HS-5 (cell line): ENCODE measurements at regions not wholly inside any gene's neighbourhood (a gene's known extent, or its start where the extent isn't known, plus 50 kb on each side); places are given as distances from the start of the nearest gene placed in this dataset.
"Not testable (repeated sequence)": the region's sequence is repeated elsewhere in the genome, so short reads cannot be mapped to it uniquely, and the experiment has no call there.

Experiments
- DNase-seq: peaks from one replicate; pipeline ENCODE4 v3.0.0-alpha.2; 2012; ENCODE audit warnings: low read depth

DNA sequence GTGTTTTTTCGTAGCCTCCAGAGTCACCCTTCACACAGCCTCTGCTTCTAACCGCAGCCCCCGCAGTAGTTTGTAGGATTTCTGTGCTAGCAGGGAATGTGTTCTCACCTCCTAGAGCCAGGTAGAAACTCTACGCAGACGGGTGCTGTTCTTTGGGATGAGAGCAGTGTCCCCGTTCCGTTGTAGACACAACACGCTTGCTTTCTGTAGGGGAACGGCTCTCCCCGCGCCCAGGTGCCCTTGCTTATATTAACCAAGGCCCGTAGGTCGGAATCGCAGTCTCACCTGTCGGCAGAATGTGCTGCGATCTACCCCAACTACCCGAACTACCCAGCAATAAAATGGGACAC is 111.8 kb upstream of the NBPF11 start:
- DNase-seq, result no peak

DNA sequence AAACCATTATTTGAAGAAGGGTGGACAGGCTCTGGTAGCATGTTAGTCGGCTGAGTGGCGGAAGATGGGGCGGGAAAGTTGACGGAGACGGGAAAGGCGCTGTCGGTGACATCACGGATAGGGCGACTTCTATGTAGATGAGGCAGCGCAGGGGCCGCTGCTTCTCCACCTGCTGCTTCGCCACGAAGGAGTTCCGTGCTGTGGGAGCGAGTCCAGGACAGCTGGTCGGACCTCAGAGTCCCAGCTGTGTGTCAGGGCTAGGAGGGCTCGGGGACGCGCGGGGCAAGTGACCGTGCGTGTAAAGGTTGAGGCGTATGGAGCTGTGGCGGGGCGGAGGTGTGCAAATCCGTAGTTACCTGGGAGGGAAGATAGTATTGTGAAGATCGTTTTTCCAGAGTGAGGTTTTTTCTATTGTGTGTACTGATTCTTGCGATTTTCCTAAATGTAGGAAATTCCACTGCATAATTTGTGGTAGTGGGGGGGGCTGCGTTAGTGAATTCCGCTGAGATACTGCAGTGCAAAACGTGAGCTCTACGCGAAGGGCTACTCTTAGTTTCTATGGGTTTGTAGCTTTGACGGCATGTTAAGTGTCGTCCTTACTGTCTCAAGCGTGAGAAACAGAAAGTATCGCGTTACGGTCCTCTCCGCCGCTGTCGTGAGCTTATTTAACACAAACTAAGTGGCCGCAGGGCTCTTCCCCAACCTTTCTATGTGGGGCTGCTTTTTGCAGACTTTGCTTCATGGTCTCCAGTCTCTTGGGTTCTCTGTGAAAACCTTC is 111.2 kb upstream of the NBPF11 start:
- no peak for DNase-seq

DNA sequence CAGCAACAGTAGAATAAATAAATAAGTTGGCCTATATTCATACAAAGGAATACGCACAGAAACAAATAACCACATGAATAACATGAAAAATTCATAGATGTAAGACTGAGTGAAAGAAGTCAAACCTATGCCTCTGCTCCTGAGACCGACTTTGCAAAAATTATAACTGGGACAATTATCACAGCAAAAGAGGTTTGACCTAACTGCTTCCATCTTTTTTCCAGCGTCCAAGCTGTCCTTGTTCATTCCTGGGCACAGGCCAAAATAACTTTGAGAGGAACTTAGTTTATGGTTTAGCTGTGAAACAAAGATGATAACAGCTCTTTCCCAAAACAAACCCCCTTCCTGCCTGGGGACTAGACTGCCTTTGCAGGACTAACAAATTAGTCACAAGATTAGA is 109.6 kb upstream of the NBPF11 start:
- DNase-seq, result not testable (repeated sequence)

DNA sequence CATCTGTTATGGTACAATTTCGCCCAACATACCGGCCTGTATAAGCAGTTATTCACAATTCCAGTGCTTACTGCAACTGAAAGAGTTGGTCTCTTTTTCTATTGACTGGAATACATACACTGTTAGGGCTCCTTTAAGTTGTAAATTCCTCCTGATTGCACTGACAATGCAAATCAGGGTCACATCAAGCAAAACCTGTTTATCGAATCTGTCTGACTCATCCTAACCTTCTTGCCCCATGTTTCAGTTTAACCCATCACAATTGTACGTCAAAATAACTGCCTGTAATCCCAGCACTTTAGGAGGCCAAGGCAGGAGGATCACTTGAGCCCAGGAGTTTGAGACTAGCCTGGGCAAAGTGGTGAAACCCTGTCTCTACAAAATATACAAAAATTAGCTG is 105.8 kb upstream of the NBPF11 start:
- DNase-seq, result not testable (repeated sequence)

DNA sequence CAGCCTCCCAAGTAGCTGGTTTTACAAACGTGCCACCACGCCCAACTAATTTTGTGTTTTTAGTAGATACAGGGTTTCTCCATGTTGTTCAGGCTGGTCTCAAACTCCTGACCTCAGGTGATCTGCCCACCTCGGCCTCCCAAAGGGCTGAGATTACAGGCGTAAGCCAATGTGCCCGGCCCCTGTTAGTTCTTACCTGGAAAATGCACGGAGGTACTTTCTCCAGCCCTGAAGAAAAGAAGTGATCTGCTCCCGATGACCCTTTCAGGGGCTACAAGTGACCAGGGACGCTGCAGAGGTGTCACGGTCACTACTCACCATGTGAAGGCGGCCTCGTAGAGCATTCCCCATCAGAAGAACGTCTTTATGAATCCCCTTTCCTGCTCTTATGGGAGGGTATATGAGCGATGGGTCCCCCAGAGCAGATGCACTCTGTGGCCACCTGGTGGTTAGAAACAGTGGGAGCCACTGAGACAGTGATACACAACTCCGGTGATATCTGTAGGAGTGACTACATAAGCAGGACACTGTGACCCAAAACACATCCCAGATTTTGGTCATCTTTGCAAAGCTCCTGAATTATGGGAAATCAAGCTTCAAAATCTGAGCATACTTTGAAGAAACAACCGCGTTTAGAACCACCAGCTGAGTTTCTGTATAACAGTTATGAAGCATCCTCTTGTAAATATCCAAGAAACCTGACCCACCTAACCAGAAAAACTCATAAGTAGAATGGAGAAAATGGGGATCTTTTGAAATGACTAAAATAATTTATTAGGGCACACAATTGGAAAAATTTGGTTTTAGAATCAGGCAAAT is 102.7 kb upstream of the NBPF11 start:
- DNase-seq, result not testable (repeated sequence)

DNA sequence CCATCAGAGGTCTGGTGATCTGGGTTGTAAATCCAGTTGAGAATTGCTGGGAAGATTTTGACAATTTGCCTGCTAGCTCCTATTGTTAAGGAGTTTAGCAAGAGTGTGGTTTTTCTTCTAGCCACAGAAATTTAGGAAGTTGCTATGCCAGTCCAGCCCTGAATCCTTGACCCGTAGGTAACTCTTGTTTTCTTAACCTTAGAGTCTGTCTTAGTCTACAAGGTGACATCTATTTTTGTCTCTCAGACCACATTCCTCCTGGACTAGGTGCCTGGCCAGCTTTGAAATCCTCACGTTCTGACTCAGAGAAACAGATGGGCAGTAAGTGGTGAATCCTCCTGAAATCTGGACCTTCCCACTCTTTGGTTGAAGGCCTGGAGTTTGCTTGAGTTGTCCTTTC is 101.7 kb upstream of the NBPF11 start:
- not testable (repeated sequence) for DNase-seq

DNA sequence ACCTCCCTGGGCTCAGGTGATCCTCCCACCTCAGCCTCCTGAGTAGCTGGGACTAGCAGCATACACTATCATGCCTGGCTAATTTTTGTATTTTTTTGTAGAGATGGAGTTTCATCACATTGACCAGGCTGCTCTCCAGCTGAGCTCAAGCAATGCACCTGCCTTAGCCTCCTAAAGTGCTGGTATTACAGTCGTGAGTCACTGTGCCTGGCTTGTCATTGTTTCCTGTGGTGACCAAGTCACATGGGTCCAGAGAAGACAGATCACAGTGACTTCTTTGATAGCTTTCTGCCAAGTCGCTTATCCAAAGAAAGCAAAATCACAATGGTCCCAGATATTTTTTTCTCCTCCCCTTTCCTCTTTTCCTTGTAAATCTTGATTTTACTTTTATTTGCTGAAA is 96.7 kb upstream of the NBPF11 start:
- DNase-seq, result not testable (repeated sequence)

DNA sequence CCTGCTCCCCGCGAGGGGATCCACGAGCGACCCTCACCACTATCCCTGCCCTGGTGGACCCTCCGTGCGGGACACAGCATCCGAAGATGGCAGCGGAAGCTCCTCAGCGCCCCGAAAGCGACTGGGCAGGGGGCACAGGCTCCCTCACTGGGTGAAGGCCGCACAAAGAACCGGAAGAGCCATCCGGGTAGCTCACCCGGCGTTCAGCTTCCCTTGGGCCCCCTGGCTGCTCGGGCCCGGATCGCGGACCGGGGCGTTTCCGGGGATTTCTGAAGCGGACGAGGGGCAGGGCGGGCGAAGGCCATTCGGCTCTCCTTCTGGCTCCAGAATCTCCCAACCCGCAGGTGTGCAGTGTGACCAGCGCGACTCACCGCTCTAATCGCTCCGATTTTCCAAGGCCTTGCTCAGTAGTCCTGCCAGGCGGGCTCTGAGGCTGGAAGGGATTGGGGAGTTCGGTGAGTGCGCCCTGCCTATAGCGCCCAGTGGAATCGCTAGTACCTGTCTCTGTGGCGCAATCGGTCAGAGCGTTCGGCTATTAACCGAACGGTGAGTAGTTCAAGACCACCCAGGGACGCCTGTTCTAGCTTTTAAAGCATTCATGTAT is 94.3 kb upstream of the NBPF11 start:
- not testable (repeated sequence) for DNase-seq

DNA sequence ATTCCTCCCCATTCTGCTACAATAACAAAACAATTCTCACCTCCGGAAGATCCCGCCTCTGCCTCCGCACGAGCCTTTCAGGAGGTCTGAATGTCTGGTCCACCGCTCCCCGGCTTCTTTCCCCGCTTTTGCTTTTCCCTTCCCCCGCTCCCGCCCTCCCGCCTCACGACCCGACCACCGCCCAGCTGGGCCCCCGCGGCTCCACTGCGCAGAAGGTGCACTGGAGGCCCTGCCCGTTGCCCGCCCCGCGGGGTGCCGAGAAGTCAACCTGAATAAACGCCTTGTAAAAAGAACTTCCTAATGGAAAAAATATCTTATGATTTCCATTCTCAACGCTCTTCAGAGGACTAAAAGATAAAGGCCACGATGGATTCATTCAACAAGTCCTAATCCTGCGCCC is 93.8 kb upstream of the NBPF11 start:
- not testable (repeated sequence) for DNase-seq

DNA sequence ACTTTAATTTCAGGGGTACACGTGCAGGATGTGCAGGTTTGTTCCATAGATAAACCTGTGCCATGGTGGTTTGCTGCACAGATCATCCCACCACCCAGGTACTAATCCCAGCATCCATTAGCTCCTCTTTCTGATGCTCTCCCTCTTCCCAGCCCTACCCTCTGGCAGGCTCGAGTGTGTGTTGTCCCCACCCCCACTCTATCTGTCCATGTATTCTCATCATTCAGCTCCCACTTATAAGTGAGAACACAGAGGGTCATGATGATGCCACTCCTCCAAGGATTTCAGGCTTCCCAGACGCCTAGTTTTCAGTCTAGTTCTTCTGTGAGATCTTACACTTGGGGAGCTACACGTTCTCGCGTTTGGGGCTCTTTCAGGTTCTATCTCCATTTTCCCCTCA is 93.4 kb upstream of the NBPF11 start:
- DNase-seq, result not testable (repeated sequence)

DNA sequence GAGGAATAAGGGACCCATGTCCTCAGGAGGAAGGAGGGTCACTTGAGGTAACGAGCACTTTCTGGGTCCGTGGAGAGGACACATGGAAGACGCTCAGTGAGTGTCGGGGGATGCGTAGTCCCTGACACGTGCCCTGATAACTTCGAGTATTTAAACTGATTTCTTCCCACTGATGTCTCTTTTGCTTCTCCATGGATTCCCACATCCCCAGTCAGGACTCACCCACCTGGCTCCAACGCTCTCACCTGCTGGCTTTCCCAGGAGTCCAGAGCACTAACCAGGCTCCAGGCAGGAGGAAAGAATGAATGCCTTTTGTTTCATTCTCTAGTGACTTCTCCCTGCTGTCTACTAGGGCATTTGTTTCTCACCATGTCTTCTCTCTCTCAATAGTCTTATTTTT is 81.2 kb upstream of the NBPF11 start:
- DNase-seq, result not testable (repeated sequence)

DNA sequence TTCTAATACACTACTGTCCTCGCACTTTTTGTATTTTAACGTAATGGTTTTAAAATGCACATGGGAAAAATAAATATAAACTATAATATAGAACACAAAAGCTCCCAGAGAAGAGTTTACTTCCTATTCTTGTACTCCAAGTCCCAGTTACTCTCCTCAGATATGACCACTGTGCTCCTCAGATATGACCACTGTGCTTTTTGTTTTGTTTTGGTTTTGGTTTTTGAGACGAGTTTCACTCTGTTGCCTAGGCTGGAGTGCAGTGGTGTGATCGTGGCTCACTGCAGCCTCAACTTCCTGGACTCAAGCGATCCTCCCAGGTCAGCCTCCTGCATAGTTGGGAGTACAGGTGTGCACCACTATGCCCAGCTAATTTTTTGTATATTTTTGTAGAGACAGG is 76.8 kb upstream of the NBPF11 start:
- not testable (repeated sequence) for DNase-seq

DNA sequence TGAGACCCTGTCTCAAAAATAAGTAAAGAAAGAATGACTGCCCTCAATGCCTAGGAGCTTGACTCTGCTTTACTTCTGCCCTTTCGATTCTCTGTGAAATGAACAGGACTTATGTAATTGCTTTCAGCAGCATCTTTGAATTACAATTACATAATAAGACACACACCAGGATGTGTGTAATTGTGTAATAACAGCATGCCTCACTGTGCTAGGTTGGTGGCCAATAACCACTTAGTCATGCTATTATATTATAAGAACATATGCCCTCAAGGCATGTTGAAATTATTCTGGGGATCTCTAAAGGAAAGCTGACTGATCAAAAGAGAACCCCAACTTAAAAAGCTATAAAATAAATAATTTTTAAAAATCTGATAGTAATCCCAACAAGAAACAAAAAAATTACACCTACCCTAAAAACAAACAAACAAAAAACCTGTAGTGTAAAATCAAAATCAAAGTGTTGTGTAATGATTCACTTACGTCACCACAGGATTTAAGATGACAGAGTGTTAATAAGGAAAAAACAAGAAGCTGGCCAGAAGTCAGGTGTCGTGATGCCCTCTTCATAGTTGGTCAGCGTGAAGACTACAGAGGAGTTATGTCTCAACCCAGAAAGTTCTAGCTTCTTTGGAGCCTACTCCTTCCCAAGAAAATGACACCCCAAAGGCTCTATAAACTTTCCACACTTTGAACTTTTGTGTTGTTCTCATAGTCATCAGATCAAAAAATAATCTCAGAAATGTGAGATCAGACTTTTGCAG is 70.5 kb upstream of the NBPF11 start:
- DNase-seq, result not testable (repeated sequence)

DNA sequence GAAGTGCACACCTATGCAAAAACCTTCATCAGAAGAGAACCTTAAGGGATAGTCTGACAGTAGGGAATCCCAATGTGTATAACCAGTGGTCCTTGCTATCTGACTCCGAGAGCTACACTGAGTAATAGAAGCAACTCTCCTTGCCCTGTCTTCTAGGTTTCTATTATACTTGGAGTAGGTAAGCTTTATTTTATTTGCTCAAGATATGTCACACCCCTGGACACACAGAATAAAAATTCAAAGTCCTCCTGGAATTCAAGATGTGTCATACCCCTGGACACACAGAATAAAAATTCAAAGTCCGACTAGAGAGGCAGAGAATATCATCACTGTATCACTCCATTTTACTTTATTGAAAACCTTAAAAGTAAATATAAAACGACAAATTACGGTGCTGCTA is 69.5 kb upstream of the NBPF11 start:
- not testable (repeated sequence) for DNase-seq

DNA sequence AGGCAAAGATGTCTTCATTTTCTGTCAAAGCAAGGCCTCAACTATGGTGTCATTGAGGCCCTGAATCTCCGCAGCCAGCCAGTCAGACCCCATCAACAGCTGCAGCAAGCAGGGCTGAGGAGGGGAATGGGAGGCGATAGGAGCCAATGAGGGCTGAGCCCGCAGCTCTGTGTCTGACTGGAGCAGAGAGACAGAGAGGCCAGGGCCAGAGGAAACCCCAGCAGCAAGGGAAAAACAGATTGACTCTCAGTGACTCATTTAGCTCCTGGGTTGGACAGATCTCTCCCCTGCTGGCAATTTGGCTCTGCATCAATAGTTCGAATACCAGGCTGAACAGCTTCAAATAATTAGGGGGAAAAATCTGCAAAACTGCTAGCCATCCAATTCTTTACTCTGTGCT is 67.1 kb upstream of the NBPF11 start:
- not testable (repeated sequence) for DNase-seq

DNA sequence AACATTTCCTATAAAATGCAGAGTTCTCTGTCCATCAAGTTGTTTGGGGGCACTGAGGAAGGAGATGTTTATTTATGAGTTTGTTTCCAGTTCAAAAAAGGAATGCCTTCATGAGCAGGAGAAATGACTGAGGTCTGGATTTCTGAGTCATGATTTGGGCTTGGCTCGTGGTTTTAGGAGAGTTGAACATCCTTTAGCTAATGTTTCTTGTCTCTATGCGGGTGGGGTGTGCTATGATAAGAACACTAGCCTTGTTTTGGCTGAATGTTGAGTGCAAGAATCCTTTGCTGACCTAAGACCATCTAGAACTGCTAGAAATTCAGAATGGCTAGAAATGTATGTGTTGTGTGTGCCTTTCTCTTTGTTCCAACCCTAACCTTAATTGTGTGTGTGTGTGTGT is 59.1 kb upstream of the NBPF11 start:
- DNase-seq, result not testable (repeated sequence)

DNA sequence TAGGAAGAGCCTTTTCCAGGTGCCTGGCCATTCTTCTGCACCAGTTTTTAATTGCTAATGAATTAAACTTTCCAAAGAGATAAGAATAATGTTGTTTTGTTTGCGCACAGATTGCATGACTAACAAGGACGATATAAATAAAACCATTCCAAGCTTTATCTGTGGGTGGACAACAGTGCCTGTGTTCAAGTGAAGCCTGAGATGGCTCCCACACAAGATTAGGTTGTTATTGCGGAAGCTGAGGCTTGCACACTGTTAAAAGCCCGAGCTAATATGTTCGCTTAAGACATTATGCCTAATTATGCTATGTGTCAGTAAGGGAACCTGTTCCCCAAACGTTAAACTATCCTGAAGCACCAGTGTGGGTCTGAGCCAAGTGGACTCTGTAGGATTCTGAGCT is 58.5 kb upstream of the NBPF11 start:
- not testable (repeated sequence) for DNase-seq

DNA sequence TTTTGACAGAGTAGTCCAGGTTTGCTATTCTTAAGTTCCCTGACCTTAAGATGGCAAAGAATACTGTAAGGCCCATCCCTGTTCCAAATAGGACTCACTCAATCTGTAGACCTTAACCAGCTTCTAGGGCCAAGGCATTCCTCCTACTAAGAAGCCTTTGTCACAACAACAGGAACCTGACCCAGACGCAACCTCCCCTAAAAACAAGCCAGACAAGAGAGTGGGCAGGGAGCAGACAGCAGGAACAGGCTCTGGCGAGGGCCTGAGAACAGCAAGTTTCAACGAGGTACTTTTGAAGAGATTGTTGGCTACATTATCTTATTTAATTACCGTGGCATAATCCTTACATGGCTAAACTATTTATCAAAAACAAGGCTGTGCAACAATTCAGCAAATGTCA is 58.1 kb upstream of the NBPF11 start:
- DNase-seq, result not testable (repeated sequence)

DNA sequence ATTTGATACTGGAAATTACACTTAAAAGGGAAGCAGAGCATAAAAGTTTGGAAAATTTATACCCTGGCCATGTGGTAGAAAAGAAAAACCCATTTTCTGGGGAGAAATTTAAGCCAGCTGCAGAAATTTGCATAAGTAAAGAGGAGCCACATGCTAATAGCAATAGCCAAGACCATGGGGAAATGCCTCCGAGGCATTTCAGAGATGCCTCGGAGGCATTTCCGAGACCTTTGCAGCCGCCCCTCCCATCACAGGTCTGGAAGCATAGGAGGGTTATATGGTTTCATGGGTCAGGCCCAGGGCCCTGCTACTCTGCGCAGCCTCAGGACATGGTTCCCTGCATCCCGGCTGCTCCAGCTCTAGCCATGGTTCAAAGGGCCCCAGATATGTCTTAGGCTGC is 49.9 kb upstream of the NBPF11 start:
- not testable (repeated sequence) for DNase-seq
